ENCODE measurements at regions not wholly inside any gene's neighbourhood (a gene's known extent, or its start where the extent isn't known, plus 50 kb on each side); places are given as distances from the start of the nearest gene placed in this dataset.
"Not testable (repeated sequence)": the region's sequence is repeated elsewhere in the genome, so short reads cannot be mapped to it uniquely, and the experiment has no call there.

DNA sequence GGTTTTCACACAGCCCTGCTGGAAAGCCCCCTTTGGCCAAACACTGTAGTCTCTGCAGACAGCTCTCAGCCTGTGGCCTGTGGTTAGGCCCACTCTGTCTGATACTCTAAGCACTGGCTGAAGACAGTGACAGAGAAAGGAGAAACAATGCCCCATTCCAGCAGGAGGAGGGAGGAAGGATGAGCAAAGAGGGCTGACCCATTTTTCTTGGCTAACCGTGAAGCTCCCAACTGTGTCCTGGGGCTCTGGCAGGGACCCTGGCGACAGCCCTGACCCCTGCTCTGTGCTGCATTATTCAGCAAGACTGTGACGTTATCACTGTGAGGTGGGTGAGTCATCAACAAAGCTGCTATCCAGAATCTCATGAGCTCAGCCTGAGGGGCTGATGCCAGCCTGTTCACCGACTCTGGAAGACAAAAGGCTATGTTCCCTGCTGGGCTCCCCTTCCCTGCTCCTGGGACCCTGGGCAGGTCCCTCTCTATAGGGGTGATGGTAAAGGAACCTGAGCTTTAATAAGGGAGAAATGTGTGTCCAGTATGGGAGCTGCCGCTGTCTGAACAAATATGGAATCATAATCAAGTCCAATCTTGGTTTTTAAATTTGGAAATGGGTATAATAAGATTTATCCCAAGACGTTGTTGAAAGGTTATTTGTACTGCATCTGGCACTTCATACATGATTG is 107.0 kb downstream of the RHOU start:
- no peak overlapping the region for H3K4me3 ChIP-seq (ENCODE audit: insufficient read depth, low read length)
- H3K27ac ChIP-seq (ENCODE audit: low read depth, low read length): no peak overlapping the region

DNA sequence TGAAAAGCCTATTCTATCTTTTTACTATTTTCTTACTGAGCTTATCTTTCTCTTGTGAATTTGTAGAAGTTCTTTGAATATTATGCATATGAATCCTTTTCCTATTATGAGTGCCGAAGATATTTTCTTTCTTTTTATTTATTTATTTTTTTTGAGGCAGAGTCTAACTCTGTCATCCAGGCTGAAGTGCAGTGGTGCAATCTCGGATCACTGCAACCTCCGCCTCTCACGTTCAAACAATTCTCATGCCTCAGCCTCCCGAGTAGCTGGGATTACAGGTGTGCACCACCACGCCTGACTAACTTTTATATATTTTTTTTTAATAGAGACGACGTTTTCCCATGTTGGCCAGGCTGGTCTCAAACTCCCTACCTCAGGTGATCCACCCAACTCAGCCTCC is 109.8 kb downstream of the RHOU start:
- H3K4me2 ChIP-seq (ENCODE audit: insufficient read depth, low read length): no peak overlapping the region
- H3K4me1 ChIP-seq (ENCODE audit: insufficient read depth, low read length): no peaks in the 10 kb centered on the region
- no peaks in the 10 kb centered on the region for H4K20me1 ChIP-seq (ENCODE audit: insufficient read depth, low read length)
- peaks cover 2% of the 10 kb centered on the region for H3K9me3 ChIP-seq (ENCODE audit: low read depth, low read length)
- no peak overlapping the region for H3K27ac ChIP-seq (ENCODE audit: low read depth, low read length)
- no peaks in the 10 kb centered on the region for H3K79me2 ChIP-seq (ENCODE audit: insufficient read depth, low read length)
- TF ChIP-seq, protein P1, sequence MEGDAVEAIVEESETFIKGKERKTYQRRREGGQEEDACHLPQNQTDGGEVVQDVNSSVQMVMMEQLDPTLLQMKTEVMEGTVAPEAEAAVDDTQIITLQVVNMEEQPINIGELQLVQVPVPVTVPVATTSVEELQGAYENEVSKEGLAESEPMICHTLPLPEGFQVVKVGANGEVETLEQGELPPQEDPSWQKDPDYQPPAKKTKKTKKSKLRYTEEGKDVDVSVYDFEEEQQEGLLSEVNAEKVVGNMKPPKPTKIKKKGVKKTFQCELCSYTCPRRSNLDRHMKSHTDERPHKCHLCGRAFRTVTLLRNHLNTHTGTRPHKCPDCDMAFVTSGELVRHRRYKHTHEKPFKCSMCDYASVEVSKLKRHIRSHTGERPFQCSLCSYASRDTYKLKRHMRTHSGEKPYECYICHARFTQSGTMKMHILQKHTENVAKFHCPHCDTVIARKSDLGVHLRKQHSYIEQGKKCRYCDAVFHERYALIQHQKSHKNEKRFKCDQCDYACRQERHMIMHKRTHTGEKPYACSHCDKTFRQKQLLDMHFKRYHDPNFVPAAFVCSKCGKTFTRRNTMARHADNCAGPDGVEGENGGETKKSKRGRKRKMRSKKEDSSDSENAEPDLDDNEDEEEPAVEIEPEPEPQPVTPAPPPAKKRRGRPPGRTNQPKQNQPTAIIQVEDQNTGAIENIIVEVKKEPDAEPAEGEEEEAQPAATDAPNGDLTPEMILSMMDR (IDR thresholded peaks at IDR 0.05; ENCODE audit: extremely low read depth, low read depth, low read length): no peak
- H3K36me3 ChIP-seq (ENCODE audit: insufficient read depth, low read length): no peaks in the 10 kb centered on the region
- no peak for DNase-seq (ENCODE audit: insufficient read length, low spot score, missing footprints)
- H2AFZ ChIP-seq (ENCODE audit: low read length): no peak overlapping the region
- no peaks in the 10 kb centered on the region for H3K27me3 ChIP-seq (ENCODE audit: insufficient read depth, low read length)
- H3K4me3 ChIP-seq (ENCODE audit: insufficient read depth, low read length): no peak overlapping the region

More for the DNA sequence above, 107.0 kb downstream of the RHOU start:
- H4K20me1 ChIP-seq (ENCODE audit: insufficient read depth, low read length): no peaks in the 10 kb centered on the region
- peaks cover 2% of the 10 kb centered on the region for H3K9me3 ChIP-seq (ENCODE audit: low read depth, low read length)
- no peak overlapping the region for H3K4me2 ChIP-seq (ENCODE audit: insufficient read depth, low read length)
- DNase-seq (ENCODE audit: insufficient read length, low spot score, missing footprints): no peak
- no peaks in the 10 kb centered on the region for H3K79me2 ChIP-seq (ENCODE audit: insufficient read depth, low read length)
- H3K36me3 ChIP-seq (ENCODE audit: insufficient read depth, low read length): no peaks in the 10 kb centered on the region
- no peaks in the 10 kb centered on the region for H3K4me1 ChIP-seq (ENCODE audit: insufficient read depth, low read length)
- H2AFZ ChIP-seq (ENCODE audit: low read length): no peak overlapping the region
- TF ChIP-seq, protein P1 (IDR thresholded peaks at IDR 0.05; ENCODE audit: extremely low read depth, low read depth, low read length): no peak
- no peaks in the 10 kb centered on the region for H3K27me3 ChIP-seq (ENCODE audit: insufficient read depth, low read length)

GRCh38 chr1:228846952-228847351 is 111.7 kb downstream of the RHOU start:
- no peak overlapping the region for H3K27ac ChIP-seq (ENCODE audit: low read depth, low read length)
- TF ChIP-seq, protein P1 (IDR thresholded peaks at IDR 0.05; ENCODE audit: extremely low read depth, low read depth, low read length): no peak
- H3K27me3 ChIP-seq (ENCODE audit: insufficient read depth, low read length): no peaks in the 10 kb centered on the region
- H3K79me2 ChIP-seq (ENCODE audit: insufficient read depth, low read length): no peaks in the 10 kb centered on the region
- DNase-seq (ENCODE audit: insufficient read length, low spot score, missing footprints): no peak
- no peaks in the 10 kb centered on the region for H3K36me3 ChIP-seq (ENCODE audit: insufficient read depth, low read length)
- H3K4me2 ChIP-seq (ENCODE audit: insufficient read depth, low read length): no peak overlapping the region
- H3K9me3 ChIP-seq (ENCODE audit: low read depth, low read length): peaks cover 2% of the 10 kb centered on the region
- no peaks in the 10 kb centered on the region for H4K20me1 ChIP-seq (ENCODE audit: insufficient read depth, low read length)
- H2AFZ ChIP-seq (ENCODE audit: low read length): no peak overlapping the region
- H3K4me1 ChIP-seq (ENCODE audit: insufficient read depth, low read length): no peaks in the 10 kb centered on the region
- H3K4me3 ChIP-seq (ENCODE audit: insufficient read depth, low read length): no peak overlapping the region

- H3K27ac ChIP-seq (ENCODE audit: low read depth, low read length); H3K4me2 ChIP-seq (ENCODE audit: insufficient read depth, low read length); H3K4me1 ChIP-seq (ENCODE audit: insufficient read depth, low read length); H3K27me3 ChIP-seq (ENCODE audit: insufficient read depth, low read length); H3K4me3 ChIP-seq (ENCODE audit: insufficient read depth, low read length); H2AFZ ChIP-seq (ENCODE audit: low read length); H3K36me3 ChIP-seq (ENCODE audit: insufficient read depth, low read length); H4K20me1 ChIP-seq (ENCODE audit: insufficient read depth, low read length); H3K79me2 ChIP-seq (ENCODE audit: insufficient read depth, low read length); H3K9me3 ChIP-seq (ENCODE audit: low read depth, low read length); DNase-seq (ENCODE audit: insufficient read length, low spot score, missing footprints): not testable (repeated sequence)
Observed at GRCh38 chr1:228847451-228847850, 112.2 kb downstream of the RHOU start.
